DOHH2 (cell line): ENCODE measurements at regions not wholly inside any gene's neighbourhood (a gene's known extent, or its start where the extent isn't known, plus 50 kb on each side); places are given as distances from the start of the nearest gene placed in this dataset.

ENCODE experiments used
- EZH2phosphoT487 ChIP-seq: fragments of 200-600 bp; sonication (generic); IDR thresholded peaks from 2 replicates; pipeline ENCODE4 v1.6.1; 2017; ENCODE audit warnings: borderline replicate concordance, mild to moderate bottlenecking, antibody characterized with exemption, low read length, moderate library complexity, mixed read lengths
- TF ChIP-seq, protein P1 (sequence below): fragments of 200-600 bp; sonication (generic); IDR thresholded peaks from one replicate; pipeline ENCODE4 v1.5.1; 2014; ENCODE audit warnings: antibody characterized with exemption, mild to moderate bottlenecking, low read depth, low read length; ENCODE audit not compliant: poor library complexity, severe bottlenecking

DNA sequence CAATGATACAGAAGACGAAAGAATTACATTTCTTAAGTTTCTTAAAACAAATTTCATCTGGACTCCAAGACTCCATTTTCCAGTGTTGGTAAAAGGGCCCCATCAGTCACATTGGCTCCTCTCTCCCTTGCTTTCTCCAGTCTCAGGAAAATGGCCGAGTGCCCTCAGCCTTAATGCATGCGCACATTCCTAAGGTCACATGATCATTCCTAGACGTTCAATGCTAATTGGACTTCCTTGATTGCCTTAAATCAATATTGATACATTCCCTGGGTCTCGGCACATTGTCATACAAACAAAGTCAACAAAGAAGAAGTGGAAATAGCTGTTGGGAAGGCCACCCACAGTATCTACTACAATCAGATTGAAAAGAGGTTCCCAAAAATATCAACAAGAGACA, 413.6 kb upstream of the GRAMD2B start:
- TF ChIP-seq, protein P1, sequence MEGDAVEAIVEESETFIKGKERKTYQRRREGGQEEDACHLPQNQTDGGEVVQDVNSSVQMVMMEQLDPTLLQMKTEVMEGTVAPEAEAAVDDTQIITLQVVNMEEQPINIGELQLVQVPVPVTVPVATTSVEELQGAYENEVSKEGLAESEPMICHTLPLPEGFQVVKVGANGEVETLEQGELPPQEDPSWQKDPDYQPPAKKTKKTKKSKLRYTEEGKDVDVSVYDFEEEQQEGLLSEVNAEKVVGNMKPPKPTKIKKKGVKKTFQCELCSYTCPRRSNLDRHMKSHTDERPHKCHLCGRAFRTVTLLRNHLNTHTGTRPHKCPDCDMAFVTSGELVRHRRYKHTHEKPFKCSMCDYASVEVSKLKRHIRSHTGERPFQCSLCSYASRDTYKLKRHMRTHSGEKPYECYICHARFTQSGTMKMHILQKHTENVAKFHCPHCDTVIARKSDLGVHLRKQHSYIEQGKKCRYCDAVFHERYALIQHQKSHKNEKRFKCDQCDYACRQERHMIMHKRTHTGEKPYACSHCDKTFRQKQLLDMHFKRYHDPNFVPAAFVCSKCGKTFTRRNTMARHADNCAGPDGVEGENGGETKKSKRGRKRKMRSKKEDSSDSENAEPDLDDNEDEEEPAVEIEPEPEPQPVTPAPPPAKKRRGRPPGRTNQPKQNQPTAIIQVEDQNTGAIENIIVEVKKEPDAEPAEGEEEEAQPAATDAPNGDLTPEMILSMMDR = no peak
- TF ChIP-seq EZH2phosphoT487 = no peak
